ENCODE measurements at regions not wholly inside any gene's neighbourhood (a gene's known extent, or its start where the extent isn't known, plus 50 kb on each side); places are given as distances from the start of the nearest gene placed in this dataset.
"Not testable (repeated sequence)": the region's sequence is repeated elsewhere in the genome, so short reads cannot be mapped to it uniquely, and the experiment has no call there.

GRCh38 chr22:11038786-11039185, 4489.2 kb upstream of the OR11H1 start:
- TF ChIP-seq ISL1, GLIS3 (CRISPR knock-in tag; IDR thresholded peaks at IDR 0.05): not testable (repeated sequence)
- TF ChIP-seq, protein P1, sequence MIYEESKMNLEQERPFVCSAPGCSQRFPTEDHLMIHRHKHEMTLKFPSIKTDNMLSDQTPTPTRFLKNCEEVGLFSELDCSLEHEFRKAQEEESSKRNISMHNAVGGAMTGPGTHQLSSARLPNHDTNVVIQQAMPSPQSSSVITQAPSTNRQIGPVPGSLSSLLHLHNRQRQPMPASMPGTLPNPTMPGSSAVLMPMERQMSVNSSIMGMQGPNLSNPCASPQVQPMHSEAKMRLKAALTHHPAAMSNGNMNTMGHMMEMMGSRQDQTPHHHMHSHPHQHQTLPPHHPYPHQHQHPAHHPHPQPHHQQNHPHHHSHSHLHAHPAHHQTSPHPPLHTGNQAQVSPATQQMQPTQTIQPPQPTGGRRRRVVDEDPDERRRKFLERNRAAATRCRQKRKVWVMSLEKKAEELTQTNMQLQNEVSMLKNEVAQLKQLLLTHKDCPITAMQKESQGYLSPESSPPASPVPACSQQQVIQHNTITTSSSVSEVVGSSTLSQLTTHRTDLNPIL (CRISPR knock-in tag; IDR thresholded peaks at IDR 0.05; ENCODE audit: low read depth): not testable (repeated sequence)

Measured in SK-N-SH treated with all-trans-retinoic acid at 6 μM for 48 hours (cell line).